ENCODE measurements at regions not wholly inside any gene's neighbourhood (a gene's known extent, or its start where the extent isn't known, plus 50 kb on each side); places are given as distances from the start of the nearest gene placed in this dataset.

- BruUV-seq (replicated peaks): no TSS peak
- WGBS, 2 experiments (ENCODE audit: extremely low coverage in 2 of 2, insufficient read length in 1 of 2): 33% methylated on average over 1 of the region's 4 CpGs; no CpG with 5 or more reads in 1 of the 2 experiments
- H2AK9ac ChIP-seq (replicated peaks; ENCODE audit: low read depth, low read length, poor library complexity): no peak overlapping the region
- no peaks in the 10 kb centered on the region for H4K20me1 ChIP-seq (ENCODE audit: insufficient read depth, low read length)
- in situ Hi-C loops (cut with MboI; ENCODE audit: low sequenced_read_pairs): no loop called here
- H2BK20ac ChIP-seq (ENCODE audit: low read depth, low read length): no peak overlapping the region
- H2AFZ ChIP-seq (replicated peaks; ENCODE audit: low read length, poor library complexity): no peak overlapping the region
- no peak overlapping the region for H4K5ac ChIP-seq (ENCODE audit: low read depth, low read length)
- H2BK15ac ChIP-seq (ENCODE audit: low read depth, low read length): no peak overlapping the region
- H3K9me3 ChIP-seq (ENCODE audit: control insufficient read depth, insufficient read depth, low read length): peaks cover 10% of the 10 kb centered on the region
- no peak overlapping the region for H3K18ac ChIP-seq (ENCODE audit: low read depth, low read length)
- TF ChIP-seq CHD1 (IDR thresholded peaks at IDR 0.05; ENCODE audit: low read depth, low read length) (no peak), SMC3 (IDR thresholded peaks at IDR 0.05; ENCODE audit: low read depth, low read length) (no peak), RFX5 (IDR thresholded peaks at IDR 0.05; ENCODE audit: low read depth, low read length) (no peak), RAD21 (IDR thresholded peaks at IDR 0.05; ENCODE audit: low read length) (no peak), MAZ (IDR thresholded peaks at IDR 0.05; ENCODE audit: borderline replicate concordance, low read depth, low read length) (no peak), CEBPB (IDR thresholded peaks at IDR 0.05; ENCODE audit: low read depth, low read length) (no peak), RCOR1 (IDR thresholded peaks at IDR 0.05; ENCODE audit: insufficient replicate concordance, low read length) (no peak), BHLHE40 (IDR thresholded peaks at IDR 0.05; ENCODE audit: low read depth, low read length) (no peak), ELK1 (IDR thresholded peaks at IDR 0.05; ENCODE audit: borderline replicate concordance, low read depth, low read length) (no peak), MAFK (IDR thresholded peaks at IDR 0.05; ENCODE audit: low read depth, low read length) (no peak), MXI1 (IDR thresholded peaks at IDR 0.05; ENCODE audit: borderline replicate concordance, low read depth, low read length) (no peak), NFE2L2 (IDR thresholded peaks at IDR 0.05; ENCODE audit: low read depth, low read length) (no peak), CTCF (conservative IDR thresholded peaks at IDR 0.05; ENCODE audit: low read depth, low read length) (no peak), USF2 (IDR thresholded peaks at IDR 0.05; ENCODE audit: low read depth, low read length) (no peak), POLR2A (IDR thresholded peaks at IDR 0.05; ENCODE audit: low read depth, low read length) (no peak), FOS (IDR thresholded peaks at IDR 0.05; ENCODE audit: low read depth, low read length) (no peak)
- ATAC-seq (ENCODE audit: low read depth): no peak
- H2AK5ac ChIP-seq (ENCODE audit: low read depth, low read length): no peak overlapping the region
- no peaks in the 10 kb centered on the region for H3K27me3 ChIP-seq (ENCODE audit: control insufficient read depth, insufficient read depth, low read length)
- H3K9me1 ChIP-seq (ENCODE audit: insufficient read depth, low read length): no peaks in the 10 kb centered on the region
- intact Hi-C loops (cut with micrococcal nuclease): no loop called here
- H4K8ac ChIP-seq (ENCODE audit: low read depth in 2 of 2, low read length in 2 of 2): no peak overlapping the region
- no peak overlapping the region for H3K56ac ChIP-seq (ENCODE audit: extremely low read depth, insufficient read depth, low read length)
- no peaks in the 10 kb centered on the region for H3K36me3 ChIP-seq (ENCODE audit: control insufficient read depth, insufficient read depth, low read length)
- dilution Hi-C loops (cut with HindIII; ENCODE audit: low sequenced_read_pairs, unreplicated experiment): no loop called here
- H3K4me3 ChIP-seq (ENCODE audit: insufficient read depth, low read depth, low read length): no peak overlapping the region
- no peak overlapping the region for H2BK120ac ChIP-seq (ENCODE audit: low read depth, low read length)
- H3K4ac ChIP-seq (ENCODE audit: low read depth, low read length): no peak overlapping the region
- no peak overlapping the region for H3K9ac ChIP-seq (ENCODE audit: low read depth, low read length)
- DNase-seq: no peak
- H3K14ac ChIP-seq (replicated peaks; ENCODE audit: low read depth, low read length): no peak overlapping the region
- POLR2A ChIA-PET (ENCODE audit: unreplicated experiment): no interaction called here
- H3K79me1 ChIP-seq (ENCODE audit: low read depth in 1 of 2, low read length in 2 of 2): no peaks in the 10 kb centered on the region
- CTCF ChIA-PET: no interaction called here
- no peak overlapping the region for H3K27ac ChIP-seq (ENCODE audit: insufficient read depth, low read length)
- H3K4me1 ChIP-seq (ENCODE audit: control insufficient read depth, insufficient read depth, low read length): no peaks in the 10 kb centered on the region
- no peak overlapping the region for H2BK5ac ChIP-seq (ENCODE audit: low read depth, low read length, poor library complexity, severe bottlenecking)
- no peak overlapping the region for H3K4me2 ChIP-seq (ENCODE audit: low read depth, low read length)
- no peak overlapping the region for H4K91ac ChIP-seq (ENCODE audit: insufficient read depth, low read depth, low read length)
- H3K23ac ChIP-seq (ENCODE audit: low read depth, low read length): no peak overlapping the region
Measured at GRCh38 chr10:107899502-107900062, 735.1 kb upstream of the SORCS1 start.

Data from IMR-90 (cell line).